NCI-H2107 (cell line): ENCODE measurements at regions not wholly inside any gene's neighbourhood (a gene's known extent, or its start where the extent isn't known, plus 50 kb on each side); places are given as distances from the start of the nearest gene placed in this dataset.

ENCODE experiments used
- DNase-seq: peaks from one replicate; lab custom pipeline; 2025; lab: John Stamatoyannopoulos, UW

DNA sequence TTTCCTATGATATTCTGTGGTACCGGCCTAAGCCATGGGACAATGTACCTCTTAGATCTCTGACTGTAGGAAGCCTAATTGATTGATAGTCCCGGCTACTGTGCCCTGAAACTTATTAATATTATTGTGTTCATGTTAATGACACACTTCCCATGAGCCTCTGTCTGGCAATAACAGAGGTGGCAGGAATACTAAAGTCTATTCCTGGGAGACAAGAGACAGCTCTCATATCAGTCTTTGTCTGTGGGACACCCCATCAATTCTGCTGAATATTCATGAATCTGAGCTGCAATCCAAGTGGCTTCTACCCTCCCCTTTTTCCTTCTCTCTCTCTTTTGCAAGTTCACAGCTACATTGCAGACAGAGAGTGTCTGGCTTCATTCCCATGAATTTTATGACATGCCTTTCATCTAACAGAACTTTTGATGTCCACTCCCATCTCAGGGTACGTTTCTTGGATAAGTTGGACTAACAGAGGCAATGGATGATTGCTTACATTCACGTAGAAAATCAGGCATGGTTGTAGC, 907.5 kb downstream of the ZPLD1 start:
- DNase-seq, result no peak

- DNase-seq, result no peak
Observed at GRCh38 chr3:103349760-103350159, 914.9 kb downstream of the ZPLD1 start.

DNA sequence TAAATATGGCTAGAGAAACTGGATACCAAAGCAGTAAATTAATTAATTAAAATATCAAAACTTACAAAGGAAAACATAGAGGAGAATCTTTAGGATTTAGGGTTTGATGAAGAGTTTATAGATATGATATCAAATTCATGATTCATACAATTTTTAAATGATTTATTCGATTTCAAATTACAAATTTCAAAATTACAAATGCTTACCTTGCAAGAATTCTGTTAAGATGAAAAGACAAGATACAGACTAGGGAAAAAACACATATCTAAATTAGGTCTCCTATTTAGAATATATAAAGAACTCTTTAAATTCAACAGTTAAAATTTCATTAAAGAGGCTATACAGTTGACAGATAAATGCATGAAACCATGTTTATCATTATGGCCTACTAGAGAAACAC, 930.7 kb downstream of the ZPLD1 start:
- no peak for DNase-seq

- no peak for DNase-seq
Observed at GRCh38 chr3:103367481-103367880, 932.7 kb downstream of the ZPLD1 start.

- DNase-seq, result no peak
Observed at GRCh38 chr3:103371411-103371810, 936.6 kb downstream of the ZPLD1 start.

DNA sequence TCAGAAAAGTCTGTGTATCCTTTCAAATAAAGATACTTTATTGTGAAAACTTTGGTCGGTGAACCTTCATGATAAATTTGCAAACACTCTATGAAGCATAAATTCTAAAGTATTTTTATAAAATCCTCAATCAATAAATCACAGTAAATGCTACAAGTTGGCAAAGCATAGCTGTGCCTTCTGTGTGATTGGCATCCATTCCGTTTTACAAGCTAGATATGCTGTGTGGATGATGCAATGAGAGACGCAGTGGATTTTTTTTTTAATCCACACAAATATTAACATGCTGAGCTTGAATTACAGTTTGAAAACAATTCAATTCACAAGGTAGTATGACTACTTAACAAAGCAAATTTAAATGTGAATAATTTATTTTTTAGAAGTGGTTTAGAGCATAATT, 937.2 kb downstream of the ZPLD1 start:
- no peak for DNase-seq

DNA sequence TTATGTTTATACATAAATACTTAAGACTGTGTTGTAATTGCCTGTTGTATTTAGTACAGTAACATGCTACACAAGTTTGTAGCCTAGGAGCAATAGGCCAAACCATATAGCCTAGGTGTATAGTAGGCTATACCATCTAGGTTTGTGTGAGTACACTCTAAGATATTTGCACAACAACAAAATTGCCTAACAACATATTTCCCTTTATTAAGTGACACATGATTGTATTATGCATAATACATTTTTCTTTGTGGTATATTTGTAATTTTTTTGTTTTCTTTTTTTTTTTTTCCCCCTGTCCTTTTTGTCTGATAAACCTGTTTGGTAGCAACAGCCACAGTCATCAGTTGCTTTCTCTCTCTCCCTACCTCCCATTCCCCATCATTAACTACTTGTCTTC, 945.6 kb downstream of the ZPLD1 start:
- DNase-seq, result no peak

GRCh38 chr3:103381296-103382079, 946.7 kb downstream of the ZPLD1 start:
- DNase-seq, result no peak

DNA sequence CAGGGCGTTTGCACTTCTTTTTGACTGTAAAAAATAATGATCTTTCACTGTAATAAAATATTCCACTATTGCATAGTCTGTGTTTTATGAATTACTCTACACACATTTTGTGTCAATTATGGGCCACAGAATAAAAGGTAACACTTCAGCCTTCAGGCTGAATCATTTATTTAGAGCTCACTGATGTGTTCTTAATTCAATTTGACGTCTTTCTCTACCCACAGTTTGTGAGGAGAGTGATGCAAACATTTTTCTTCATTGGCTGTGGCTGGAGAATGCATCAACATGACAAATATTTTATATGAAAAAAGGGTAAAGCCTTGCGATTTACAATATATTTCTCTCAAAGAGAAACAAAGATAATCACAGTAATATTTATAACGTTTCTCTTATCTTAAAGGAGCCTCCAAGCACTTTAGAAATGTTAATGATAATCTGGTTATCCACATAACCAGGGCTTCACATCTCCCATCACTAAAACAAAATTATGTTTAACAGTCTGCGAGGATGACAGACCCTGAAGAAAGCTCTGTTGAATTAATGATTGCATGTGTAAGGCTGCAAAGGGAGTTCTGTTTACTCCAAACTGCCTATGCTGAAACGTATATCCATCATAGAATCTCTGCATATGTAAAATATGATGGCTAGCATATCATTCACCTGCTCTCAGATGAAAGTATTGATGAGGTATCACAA, 951.3 kb downstream of the ZPLD1 start:
- no peak for DNase-seq

DNA sequence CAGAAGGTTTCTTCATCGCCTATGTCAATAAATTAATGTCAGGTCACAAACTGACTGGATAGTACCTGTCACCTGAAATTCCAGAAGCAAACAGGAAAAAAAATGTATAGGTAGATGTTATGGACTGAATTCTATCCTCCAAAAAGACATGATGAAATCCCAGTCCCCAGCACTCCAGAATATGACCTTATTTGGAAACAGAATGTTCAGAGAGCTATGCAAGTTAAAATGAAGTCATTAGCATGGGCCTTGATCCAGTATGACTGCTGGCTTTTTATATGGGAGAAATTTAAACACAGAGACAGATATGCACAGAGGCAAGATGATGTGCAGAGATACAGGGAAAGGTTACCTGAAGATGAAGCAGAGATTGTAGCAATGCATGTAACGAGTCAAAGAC, 953.4 kb downstream of the ZPLD1 start:
- no peak for DNase-seq

- DNase-seq, result no peak
Observed at GRCh38 chr3:103389356-103389755, 954.5 kb downstream of the ZPLD1 start.

GRCh38 chr3:103393395-103394186, 958.8 kb downstream of the ZPLD1 start:
- DNase-seq, result no peak

DNA sequence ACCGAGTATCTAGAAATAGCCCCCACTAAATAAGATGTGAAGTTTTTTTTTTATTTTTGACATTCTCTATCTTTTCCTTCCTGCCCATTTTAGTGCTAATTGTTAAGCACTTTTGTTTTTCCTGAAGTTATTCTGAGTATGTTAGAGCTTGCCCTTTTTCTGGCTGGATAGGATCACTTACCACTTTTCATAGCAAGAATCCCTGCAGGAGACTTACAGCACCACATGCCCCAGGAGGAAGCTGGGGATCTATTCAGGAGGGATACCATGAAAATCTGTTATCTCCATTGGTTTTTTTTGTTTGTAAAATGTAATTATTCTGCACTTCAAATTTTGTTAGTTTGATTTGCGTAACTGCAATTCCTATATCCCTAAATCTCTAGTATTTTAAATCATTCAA, 968.4 kb downstream of the ZPLD1 start:
- DNase-seq, result no peak

DNA sequence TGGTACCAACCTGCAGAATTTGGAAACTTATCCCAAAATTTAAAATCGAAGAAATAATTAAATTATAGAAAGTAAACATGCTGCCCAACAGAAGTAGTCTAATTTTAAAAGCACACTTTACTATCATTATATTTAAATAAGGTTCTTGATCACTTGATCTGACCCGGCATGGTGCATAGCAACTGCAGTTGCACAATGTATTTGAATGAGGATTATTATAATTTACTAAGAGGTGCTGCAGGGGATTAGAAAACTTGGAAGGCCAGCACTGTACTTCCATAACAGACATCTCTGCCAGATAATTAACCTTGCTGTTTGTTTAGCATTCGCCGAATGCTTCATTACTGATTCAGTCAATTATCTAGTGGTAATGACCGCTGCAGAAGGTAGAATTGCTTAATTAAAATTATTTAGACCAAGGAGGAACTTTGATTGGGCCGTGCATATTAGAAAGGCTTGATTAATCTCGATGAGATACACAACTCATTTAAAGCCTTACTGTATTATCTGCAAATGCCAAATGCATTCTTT, 971.6 kb downstream of the ZPLD1 start:
- no peak for DNase-seq

GRCh38 chr3:103410231-103410630, 975.4 kb downstream of the ZPLD1 start:
- DNase-seq, result no peak

- DNase-seq, result no peak
Observed at GRCh38 chr3:103421460-103421859, 986.6 kb downstream of the ZPLD1 start.

- no peak for DNase-seq
Observed at GRCh38 chr3:103437883-103438282, 1003.1 kb downstream of the ZPLD1 start.

DNA sequence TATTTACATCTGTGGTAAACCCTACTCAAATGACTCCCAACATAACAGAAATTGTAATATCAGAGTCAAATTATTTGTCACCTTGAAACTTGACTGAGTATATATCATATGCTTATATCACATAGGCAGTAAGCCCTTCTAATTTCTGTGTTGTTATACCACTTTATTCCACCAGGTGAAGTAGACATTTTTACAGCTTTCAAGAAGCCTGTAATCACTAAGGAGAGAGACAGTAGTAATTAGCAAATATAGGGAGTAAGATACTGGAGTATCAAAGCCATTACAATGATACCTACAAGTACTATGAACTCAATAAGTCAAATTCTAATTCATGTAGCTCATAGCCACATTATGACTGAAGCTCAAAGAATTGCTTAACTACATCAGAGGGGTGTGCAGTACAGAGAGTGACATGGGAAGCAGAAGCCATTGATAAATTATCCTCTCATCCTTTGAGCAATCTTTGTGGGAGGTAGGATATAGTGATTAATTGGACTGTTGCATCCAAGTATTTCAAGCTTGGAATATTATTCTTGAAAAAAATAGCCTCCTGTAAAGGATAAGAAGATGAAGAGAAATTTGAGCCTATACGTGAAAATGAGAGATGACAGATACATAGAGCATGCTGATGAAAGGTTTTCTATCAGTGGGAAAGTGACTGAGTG, 1005.9 kb downstream of the ZPLD1 start:
- DNase-seq, result no peak

DNA sequence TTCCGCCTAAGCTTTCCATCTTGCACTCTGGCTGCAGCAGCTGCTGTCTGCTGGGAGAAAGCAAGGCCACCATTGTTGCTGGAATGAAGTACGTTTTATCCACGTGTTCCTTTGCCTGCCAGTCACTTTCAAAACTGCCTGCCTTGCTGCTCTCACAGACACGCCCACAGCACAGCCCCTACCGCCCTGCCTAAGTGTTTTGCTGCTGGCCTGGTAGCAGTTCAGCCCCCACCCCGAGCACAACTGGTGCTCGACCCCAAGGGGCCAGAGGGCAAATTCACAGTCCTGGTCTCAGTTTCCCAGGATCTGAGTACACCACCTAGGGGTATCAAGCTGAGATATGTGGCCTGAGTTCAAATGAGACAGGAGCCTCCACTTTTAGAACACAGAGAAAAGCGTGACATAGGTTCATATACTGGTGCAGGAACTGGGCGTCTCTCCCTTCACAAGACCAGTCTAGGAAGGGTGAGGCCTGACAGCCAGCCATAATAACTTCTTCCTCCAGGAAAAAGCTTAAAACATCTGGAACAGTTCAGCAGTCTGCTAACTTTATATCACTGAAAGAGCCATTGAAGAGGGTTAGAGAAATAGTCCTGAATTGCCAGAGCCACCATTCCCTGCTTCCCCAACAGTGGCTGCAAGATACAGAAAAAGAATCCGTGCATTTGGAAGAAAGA, 1012.3 kb downstream of the ZPLD1 start:
- no peak for DNase-seq

DNA sequence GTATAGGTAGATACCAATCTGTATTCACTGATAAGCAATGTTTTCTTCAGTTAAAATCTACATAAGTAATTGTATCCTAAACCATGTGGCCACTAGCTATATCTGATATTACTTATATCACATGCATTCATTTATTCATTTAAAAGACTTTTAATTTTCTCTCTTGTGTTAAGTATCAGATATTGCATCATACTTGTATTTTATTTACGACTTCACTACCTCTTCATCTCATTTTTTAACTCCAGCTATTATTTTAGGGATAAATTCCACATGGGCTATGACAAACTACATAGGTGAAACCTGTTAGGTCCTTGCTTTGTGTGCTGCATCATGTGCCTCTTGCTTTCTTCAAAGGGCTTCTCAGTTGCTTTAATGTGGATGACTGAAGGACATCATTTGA, 1018.3 kb downstream of the ZPLD1 start:
- DNase-seq, result no peak

- DNase-seq, result no peak
Observed at GRCh38 chr3:103459815-103460214, 1025.0 kb downstream of the ZPLD1 start.
